Effector CD4-positive, alpha-beta T cell (primary cell): ENCODE measurements at regions not wholly inside any gene's neighbourhood (a gene's known extent, or its start where the extent isn't known, plus 50 kb on each side); places are given as distances from the start of the nearest gene placed in this dataset.

Experiments used
- DNase-seq: peaks from one replicate; pipeline ENCODE4 v3.0.0-alpha.2; 2020

GRCh38 chr2:239905884-239906654 is 119.1 kb downstream of the NDUFA10 start:
- DNase-seq = no peak

- no peak for DNase-seq
Measured at GRCh38 chr2:239905306-239905705, 119.8 kb downstream of the NDUFA10 start.

GRCh38 chr2:239904496-239904895 is 120.6 kb downstream of the NDUFA10 start:
- DNase-seq = no peak

- no peak for DNase-seq
Measured at GRCh38 chr2:239903803-239904202, 121.3 kb downstream of the NDUFA10 start.

GRCh38 chr2:239903210-239903609 is 121.9 kb downstream of the NDUFA10 start:
- DNase-seq = no peak

GRCh38 chr2:239902749-239903201 is 122.4 kb downstream of the NDUFA10 start:
- DNase-seq = no peak

GRCh38 chr2:239898292-239898925 is 126.7 kb downstream of the NDUFA10 start:
- no peak for DNase-seq

GRCh38 chr2:239897596-239898235 is 127.4 kb downstream of the NDUFA10 start:
- no peak for DNase-seq

- DNase-seq = no peak
Measured at GRCh38 chr2:239896075-239896474, 129.1 kb downstream of the NDUFA10 start.

- DNase-seq = no peak
Measured at GRCh38 chr2:239895669-239896068, 129.5 kb downstream of the NDUFA10 start.

GRCh38 chr2:239895116-239895515 is 130.0 kb downstream of the NDUFA10 start:
- DNase-seq = no peak

- no peak for DNase-seq
Measured at GRCh38 chr2:239894276-239894675, 130.9 kb downstream of the NDUFA10 start.

- DNase-seq = no peak
Measured at GRCh38 chr2:239893236-239893515, 132.0 kb downstream of the NDUFA10 start.

GRCh38 chr2:239892441-239893235 is 132.5 kb downstream of the NDUFA10 start:
- DNase-seq = no peak

GRCh38 chr2:239891698-239892097 is 133.4 kb downstream of the NDUFA10 start:
- no peak for DNase-seq

GRCh38 chr2:239890206-239890746 is 134.9 kb downstream of the NDUFA10 start:
- no peak for DNase-seq

GRCh38 chr2:239889641-239890121 is 135.5 kb downstream of the NDUFA10 start:
- DNase-seq = no peak

GRCh38 chr2:239887604-239888003 is 137.5 kb downstream of the NDUFA10 start:
- DNase-seq = no peak

GRCh38 chr2:239886781-239887180 is 138.4 kb downstream of the NDUFA10 start:
- DNase-seq = no peak

- no peak for DNase-seq
Measured at GRCh38 chr2:239884875-239885274, 140.3 kb downstream of the NDUFA10 start.

GRCh38 chr2:239884051-239884405 is 141.1 kb downstream of the NDUFA10 start:
- DNase-seq = no peak

- DNase-seq = no peak
Measured at GRCh38 chr2:239883326-239884050, 141.7 kb downstream of the NDUFA10 start.
